NCI-H510A (cell line): ENCODE measurements at regions not wholly inside any gene's neighbourhood (a gene's known extent, or its start where the extent isn't known, plus 50 kb on each side); places are given as distances from the start of the nearest gene placed in this dataset.
"Not testable (repeated sequence)": the region's sequence is repeated elsewhere in the genome, so short reads cannot be mapped to it uniquely, and the experiment has no call there.

Experiments
- DNase-seq: peaks from one replicate; lab custom pipeline; 2025; lab: John Stamatoyannopoulos, UW

- no peak for DNase-seq
These were observed 150.6 kb upstream of the UBE2E3 start for GRCh38 chr2:180829836-180830235.

- no peak for DNase-seq
These were observed 151.1 kb upstream of the UBE2E3 start for GRCh38 chr2:180829261-180829660.

- no peak for DNase-seq
These were observed 151.6 kb upstream of the UBE2E3 start for GRCh38 chr2:180828756-180829155.

GRCh38 chr2:180823546-180824141, 156.8 kb upstream of the UBE2E3 start:
- no peak for DNase-seq

GRCh38 chr2:180819106-180819505, 161.3 kb upstream of the UBE2E3 start:
- no peak for DNase-seq

GRCh38 chr2:180818700-180819099, 161.7 kb upstream of the UBE2E3 start:
- not testable (repeated sequence) for DNase-seq

- DNase-seq: no peak
These were observed 181.3 kb upstream of the UBE2E3 start for GRCh38 chr2:180799141-180799540.

- no peak for DNase-seq
These were observed 189.5 kb upstream of the UBE2E3 start for GRCh38 chr2:180790891-180791290.

GRCh38 chr2:180787330-180787729, 193.1 kb upstream of the UBE2E3 start:
- DNase-seq: no peak

- DNase-seq: no peak
These were observed 199.1 kb upstream of the UBE2E3 start for GRCh38 chr2:180781276-180781675.

GRCh38 chr2:180778291-180778690, 202.1 kb upstream of the UBE2E3 start:
- DNase-seq: no peak

- DNase-seq: no peak
These were observed 203.5 kb upstream of the UBE2E3 start for GRCh38 chr2:180776921-180777320.

GRCh38 chr2:180775711-180776110, 204.7 kb upstream of the UBE2E3 start:
- DNase-seq: no peak

GRCh38 chr2:180765316-180765715, 215.1 kb upstream of the UBE2E3 start:
- not testable (repeated sequence) for DNase-seq

GRCh38 chr2:180763263-180763989, 217.0 kb upstream of the UBE2E3 start:
- DNase-seq: peak; percentile 9

- no peak for DNase-seq
These were observed 219.2 kb upstream of the UBE2E3 start for GRCh38 chr2:180761224-180761623.

GRCh38 chr2:180759631-180760030, 220.8 kb upstream of the UBE2E3 start:
- DNase-seq: no peak

GRCh38 chr2:180753809-180754761, 226.3 kb upstream of the UBE2E3 start:
- DNase-seq: no peak

GRCh38 chr2:180751306-180751920, 229.0 kb upstream of the UBE2E3 start:
- no peak for DNase-seq

GRCh38 chr2:180747728-180748127, 232.7 kb upstream of the UBE2E3 start:
- DNase-seq: no peak

- DNase-seq: no peak
These were observed 237.0 kb upstream of the UBE2E3 start for GRCh38 chr2:180743401-180743800.

GRCh38 chr2:180742801-180743200, 237.6 kb upstream of the UBE2E3 start:
- no peak for DNase-seq
